BE2C (cell line): ENCODE measurements at regions not wholly inside any gene's neighbourhood (a gene's known extent, or its start where the extent isn't known, plus 50 kb on each side); places are given as distances from the start of the nearest gene placed in this dataset.

Experiments used
- DNase-seq: peaks from one replicate; pipeline ENCODE4 v3.0.0-alpha.2; 2020
- H3K27me3 ChIP-seq: fragments of 250-450 bp; sonication (Bioruptor Pico); 2 replicates; pipeline ENCODE4 v1.5.1; 2020; ENCODE audit warnings: mild to moderate bottlenecking
- H3K36me3 ChIP-seq: fragments of 250-450 bp; sonication (Bioruptor Pico); 2 replicates; pipeline ENCODE4 v1.5.1; 2020; ENCODE audit warnings: mild to moderate bottlenecking
- H3K4me1 ChIP-seq: fragments of 250-450 bp; sonication (Bioruptor Pico); 2 replicates; pipeline ENCODE4 v1.5.1; 2020
- H3K4me3 ChIP-seq: 2 replicates; pipeline ENCODE4 v1.5.1; 2011; ENCODE audit warnings: low read depth, low read length
- H3K9me3 ChIP-seq: fragments of 250-450 bp; sonication (Bioruptor Pico); 2 replicates; pipeline ENCODE4 v1.5.1; 2020
- TF ChIP-seq, protein P1 (sequence below): IDR thresholded peaks from 2 replicates; pipeline ENCODE4 v1.5.1; 2012; ENCODE audit warnings: mild to moderate bottlenecking, low read depth, low read length

DNA sequence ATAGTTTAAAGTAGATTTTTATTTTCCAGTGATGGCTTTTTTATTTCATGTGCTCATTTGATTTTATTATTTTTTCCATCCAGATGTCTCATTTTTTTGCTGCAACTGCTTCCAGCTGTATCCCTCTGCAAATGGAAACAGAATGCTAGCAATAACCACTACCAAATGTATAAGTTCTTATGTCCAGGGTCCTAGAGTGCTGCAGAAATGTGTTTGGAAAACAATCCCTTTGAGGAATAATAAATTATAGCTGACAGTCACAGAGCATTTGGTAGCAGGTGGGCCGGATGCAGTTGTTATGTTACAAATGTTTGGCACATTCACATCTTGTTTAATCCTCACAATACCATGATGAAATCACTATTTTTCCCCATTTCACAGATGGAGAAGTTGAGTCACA is 300.7 kb upstream of the PDGFD start:
- Histone ChIP-seq H3K36me3 (no peaks in the 10 kb centered on the region), H3K27me3 (no peaks in the 10 kb centered on the region), H3K4me3 (no peak overlapping the region), H3K9me3 (no peaks in the 10 kb centered on the region), H3K4me1 (no peaks in the 10 kb centered on the region)
- no peak for DNase-seq
- TF ChIP-seq, protein P1, sequence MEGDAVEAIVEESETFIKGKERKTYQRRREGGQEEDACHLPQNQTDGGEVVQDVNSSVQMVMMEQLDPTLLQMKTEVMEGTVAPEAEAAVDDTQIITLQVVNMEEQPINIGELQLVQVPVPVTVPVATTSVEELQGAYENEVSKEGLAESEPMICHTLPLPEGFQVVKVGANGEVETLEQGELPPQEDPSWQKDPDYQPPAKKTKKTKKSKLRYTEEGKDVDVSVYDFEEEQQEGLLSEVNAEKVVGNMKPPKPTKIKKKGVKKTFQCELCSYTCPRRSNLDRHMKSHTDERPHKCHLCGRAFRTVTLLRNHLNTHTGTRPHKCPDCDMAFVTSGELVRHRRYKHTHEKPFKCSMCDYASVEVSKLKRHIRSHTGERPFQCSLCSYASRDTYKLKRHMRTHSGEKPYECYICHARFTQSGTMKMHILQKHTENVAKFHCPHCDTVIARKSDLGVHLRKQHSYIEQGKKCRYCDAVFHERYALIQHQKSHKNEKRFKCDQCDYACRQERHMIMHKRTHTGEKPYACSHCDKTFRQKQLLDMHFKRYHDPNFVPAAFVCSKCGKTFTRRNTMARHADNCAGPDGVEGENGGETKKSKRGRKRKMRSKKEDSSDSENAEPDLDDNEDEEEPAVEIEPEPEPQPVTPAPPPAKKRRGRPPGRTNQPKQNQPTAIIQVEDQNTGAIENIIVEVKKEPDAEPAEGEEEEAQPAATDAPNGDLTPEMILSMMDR, result no peak

DNA sequence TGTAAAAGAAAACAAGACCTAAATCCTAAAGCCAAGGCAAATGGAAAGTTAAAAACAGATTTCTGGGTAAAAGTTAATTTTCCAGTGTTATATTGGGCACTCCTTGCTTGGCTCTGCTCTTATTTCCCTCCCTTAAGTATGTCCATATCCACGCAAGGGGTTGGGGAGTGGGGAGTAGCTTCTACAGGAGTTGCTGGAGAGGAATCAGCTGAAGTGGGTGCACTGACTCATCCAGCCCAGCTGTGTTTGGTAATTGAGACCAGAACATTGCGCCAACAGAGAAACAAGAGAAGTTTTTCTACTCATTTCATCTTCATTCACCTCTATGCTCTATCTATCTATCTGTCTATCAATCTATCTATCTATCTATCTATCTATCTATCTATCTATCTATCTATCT is 298.4 kb upstream of the PDGFD start:
- H3K27me3 ChIP-seq, result no peaks in the 10 kb centered on the region
- TF ChIP-seq, protein P1, result no peak

DNA sequence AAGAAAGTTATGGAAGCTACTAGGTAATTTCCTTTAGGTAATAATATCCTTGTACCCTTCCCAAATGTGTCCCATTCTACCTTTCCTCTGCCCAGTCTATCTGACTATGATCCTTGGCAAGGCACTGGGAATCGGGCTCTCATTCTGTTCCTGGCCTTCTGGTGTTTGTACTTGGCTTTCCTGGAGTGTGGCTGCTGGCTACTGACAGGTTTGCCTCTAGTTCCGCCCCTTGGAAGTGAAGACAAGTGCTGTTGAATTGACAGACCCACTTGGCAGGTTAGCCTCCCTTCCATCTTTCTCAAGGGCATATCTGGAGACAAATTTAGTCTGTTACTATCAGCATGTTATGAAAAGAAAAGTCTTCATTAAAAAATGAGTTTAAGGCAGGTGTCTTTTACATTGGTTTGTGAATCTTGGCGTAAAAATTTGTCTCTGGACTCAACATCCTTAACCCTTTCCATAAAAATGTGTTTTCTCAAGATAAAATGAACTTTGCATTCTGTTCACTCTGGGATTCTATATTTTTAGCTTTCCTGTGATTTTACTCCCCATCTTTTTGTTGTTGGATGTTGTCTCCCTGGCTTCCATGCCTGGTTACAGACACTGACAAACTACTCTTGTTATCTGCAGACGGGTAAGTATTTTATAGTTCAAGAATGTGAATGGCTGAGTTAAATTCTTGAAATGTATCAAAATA is 287.4 kb upstream of the PDGFD start:
- TF ChIP-seq, protein P1, result no peak
- no peaks in the 10 kb centered on the region for H3K4me1 ChIP-seq
- H3K36me3 ChIP-seq, result no peaks in the 10 kb centered on the region
- no peak for DNase-seq
- no peak overlapping the region for H3K4me3 ChIP-seq
- peaks cover 4% of the 10 kb centered on the region; the same call in 1 of the 2 replicates for H3K27me3 ChIP-seq
- H3K9me3 ChIP-seq, result no peaks in the 10 kb centered on the region; the same call in 1 of the 2 replicates

More for the DNA sequence above, 298.4 kb upstream of the PDGFD start:
- no peaks in the 10 kb centered on the region; the same call in 1 of the 2 replicates for H3K9me3 ChIP-seq
- no peak overlapping the region for H3K4me3 ChIP-seq
- H3K4me1 ChIP-seq, result no peaks in the 10 kb centered on the region
- DNase-seq, result no peak
- H3K36me3 ChIP-seq, result no peaks in the 10 kb centered on the region

DNA sequence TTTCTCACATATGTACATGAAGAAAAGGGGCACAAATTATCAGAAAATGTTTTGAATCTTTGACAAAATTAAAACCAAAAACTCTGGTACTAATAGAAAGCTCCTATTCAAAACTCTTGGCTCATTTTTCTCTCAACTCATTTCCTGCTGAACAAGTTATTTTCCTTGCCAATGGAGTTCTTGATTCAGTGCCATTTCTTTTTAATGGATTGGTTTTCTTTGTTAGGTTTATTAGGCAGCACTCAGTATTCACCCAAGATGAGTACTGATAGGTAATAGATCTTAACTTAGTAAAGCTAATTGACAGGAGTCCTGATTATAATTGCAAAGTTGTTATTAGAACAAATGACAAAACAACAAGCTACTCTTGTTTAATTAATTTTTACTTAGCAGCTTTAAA is 279.4 kb upstream of the PDGFD start:
- Histone ChIP-seq H3K36me3 (no peaks in the 10 kb centered on the region), H3K4me3 (no peak overlapping the region), H3K27me3 (no peaks in the 10 kb centered on the region), H3K9me3 (no peaks in the 10 kb centered on the region; the same call in 1 of the 2 replicates), H3K4me1 (peaks cover 5% of the 10 kb centered on the region; the same call in 1 of the 2 replicates)
- DNase-seq, result no peak
- TF ChIP-seq, protein P1, result no peak

DNA sequence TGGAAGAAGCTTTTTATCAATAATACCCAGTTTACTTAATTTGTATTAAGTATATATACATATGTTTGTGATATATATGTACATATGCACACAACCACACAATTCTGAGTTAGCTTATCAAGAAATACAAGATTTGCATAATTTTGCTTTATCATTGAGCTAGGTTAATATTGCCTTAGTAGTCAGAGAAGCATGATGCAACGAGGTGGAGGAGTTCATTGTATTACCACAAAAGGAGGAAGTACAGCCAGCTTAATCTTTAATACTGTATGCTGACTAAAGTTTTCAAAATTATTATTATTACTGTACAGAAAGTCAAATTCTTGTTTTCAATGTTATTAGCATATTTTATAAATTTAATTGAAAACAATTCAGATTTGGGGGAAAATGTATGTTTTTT is 278.4 kb upstream of the PDGFD start:
- H3K27me3 ChIP-seq, result no peaks in the 10 kb centered on the region
- TF ChIP-seq, protein P1, result no peak
- peaks cover 5% of the 10 kb centered on the region; the same call in 1 of the 2 replicates for H3K4me1 ChIP-seq
- H3K4me3 ChIP-seq, result no peak overlapping the region
- DNase-seq, result no peak
- H3K36me3 ChIP-seq, result no peaks in the 10 kb centered on the region
- no peaks in the 10 kb centered on the region; the same call in 1 of the 2 replicates for H3K9me3 ChIP-seq

DNA sequence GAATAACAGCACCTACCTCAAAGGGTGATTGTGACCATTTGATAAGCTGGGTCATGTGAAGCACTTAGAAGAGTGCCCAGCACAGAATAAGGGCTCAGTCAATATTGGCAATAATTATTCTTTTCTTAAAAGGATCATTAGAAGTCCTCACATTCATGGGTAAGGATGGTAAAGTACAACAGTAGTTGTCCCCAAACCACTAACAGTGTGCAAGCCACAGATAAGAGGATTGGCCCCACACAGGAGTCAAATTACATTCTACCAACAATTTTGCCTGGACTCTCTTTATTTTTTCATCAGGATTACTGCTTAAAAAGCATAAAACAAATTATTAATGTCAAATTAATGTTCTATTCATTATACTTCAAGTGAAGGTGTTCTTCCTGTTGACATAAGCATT is 271.5 kb upstream of the PDGFD start:
- H3K9me3 ChIP-seq, result no peaks in the 10 kb centered on the region
- no peak for DNase-seq
- no peaks in the 10 kb centered on the region for H3K27me3 ChIP-seq
- H3K4me3 ChIP-seq, result no peak overlapping the region
- no peaks in the 10 kb centered on the region for H3K36me3 ChIP-seq
- TF ChIP-seq, protein P1, result no peak
- no peaks in the 10 kb centered on the region for H3K4me1 ChIP-seq
